HL-60 (cell line): ENCODE measurements at regions not wholly inside any gene's neighbourhood (a gene's known extent, or its start where the extent isn't known, plus 50 kb on each side); places are given as distances from the start of the nearest gene placed in this dataset.

ENCODE experiments used
- DNase-seq, 2 experiments: peaks; one replicate each; pipeline ENCODE4 v3.0.0-alpha.2; 2010 to 2020; ENCODE audit warnings: low read depth in 1 of 2, low spot score in 1 of 2
- H3K27ac ChIP-seq: fragments of 250-450 bp; sonication (Bioruptor Pico); replicated peaks from 2 replicates; pipeline ENCODE4 v1.5.1; 2020; ENCODE audit warnings: mild to moderate bottlenecking, moderate library complexity
- H3K27me3 ChIP-seq: fragments of 250-450 bp; sonication (Bioruptor Pico); 2 replicates; pipeline ENCODE4 v1.5.1; 2021; ENCODE audit warnings: mild to moderate bottlenecking, moderate library complexity; ENCODE audit not compliant: insufficient read depth, poor library complexity, severe bottlenecking
- H3K4me3 ChIP-seq: replicated peaks from 2 replicates; pipeline ENCODE4 v1.5.1; 2011; ENCODE audit warnings: mild to moderate bottlenecking, control low read depth, low read length; ENCODE audit not compliant: insufficient read depth
- GABPA ChIP-seq: IDR thresholded peaks from 2 replicates; pipeline ENCODE4 v1.6.1; 2012; ENCODE audit warnings: low read depth
- POLR2AphosphoS5 ChIP-seq: IDR thresholded peaks from 2 replicates; pipeline ENCODE4 v1.6.1; 2012; ENCODE audit warnings: low read depth
- REST ChIP-seq: IDR thresholded peaks from 2 replicates; pipeline ENCODE4 v1.6.1; 2012; ENCODE audit warnings: low read depth; ENCODE audit not compliant: insufficient replicate concordance
- SPI1 ChIP-seq: IDR thresholded peaks from 2 replicates; pipeline ENCODE4 v1.6.1; 2012; ENCODE audit warnings: low read depth, mild to moderate bottlenecking, borderline replicate concordance
- TF ChIP-seq, protein P1 (sequence below): IDR thresholded peaks from one replicate; pipeline ENCODE4 v1.5.1; 2011; ENCODE audit warnings: low read length, control low read depth, inconsistent platforms; ENCODE audit not compliant: insufficient read depth

DNA sequence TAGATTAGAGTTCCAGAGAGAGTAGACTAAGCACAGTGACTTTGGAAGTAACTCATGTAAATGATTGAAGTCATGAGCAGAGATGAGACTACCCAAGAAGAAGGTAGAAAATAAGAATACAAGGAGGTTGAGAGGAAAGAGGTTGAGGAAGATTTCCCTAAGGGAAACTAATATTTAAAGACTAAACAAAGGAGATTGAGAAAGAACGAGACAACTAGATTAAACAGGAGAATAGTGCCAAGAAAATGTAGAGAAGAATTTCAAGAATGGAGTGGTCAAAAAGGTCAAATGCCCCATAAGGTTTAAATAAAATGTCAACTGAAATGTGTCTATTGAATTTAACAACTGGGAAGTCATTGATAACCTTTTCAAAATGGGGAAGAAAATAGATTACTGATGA lies 59.0 kb downstream of the RPS29 start:
- no peak overlapping the region for H3K4me3 ChIP-seq
- no peak for DNase-seq
- no peak for TF ChIP-seq SPI1
- no peak for TF ChIP-seq GABPA
- no peak for TF ChIP-seq REST
- no peak for TF ChIP-seq POLR2AphosphoS5
- TF ChIP-seq, protein P1, sequence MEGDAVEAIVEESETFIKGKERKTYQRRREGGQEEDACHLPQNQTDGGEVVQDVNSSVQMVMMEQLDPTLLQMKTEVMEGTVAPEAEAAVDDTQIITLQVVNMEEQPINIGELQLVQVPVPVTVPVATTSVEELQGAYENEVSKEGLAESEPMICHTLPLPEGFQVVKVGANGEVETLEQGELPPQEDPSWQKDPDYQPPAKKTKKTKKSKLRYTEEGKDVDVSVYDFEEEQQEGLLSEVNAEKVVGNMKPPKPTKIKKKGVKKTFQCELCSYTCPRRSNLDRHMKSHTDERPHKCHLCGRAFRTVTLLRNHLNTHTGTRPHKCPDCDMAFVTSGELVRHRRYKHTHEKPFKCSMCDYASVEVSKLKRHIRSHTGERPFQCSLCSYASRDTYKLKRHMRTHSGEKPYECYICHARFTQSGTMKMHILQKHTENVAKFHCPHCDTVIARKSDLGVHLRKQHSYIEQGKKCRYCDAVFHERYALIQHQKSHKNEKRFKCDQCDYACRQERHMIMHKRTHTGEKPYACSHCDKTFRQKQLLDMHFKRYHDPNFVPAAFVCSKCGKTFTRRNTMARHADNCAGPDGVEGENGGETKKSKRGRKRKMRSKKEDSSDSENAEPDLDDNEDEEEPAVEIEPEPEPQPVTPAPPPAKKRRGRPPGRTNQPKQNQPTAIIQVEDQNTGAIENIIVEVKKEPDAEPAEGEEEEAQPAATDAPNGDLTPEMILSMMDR: no peak
- H3K27ac ChIP-seq: no peak overlapping the region
- H3K27me3 ChIP-seq: no peaks in the 10 kb centered on the region

DNA sequence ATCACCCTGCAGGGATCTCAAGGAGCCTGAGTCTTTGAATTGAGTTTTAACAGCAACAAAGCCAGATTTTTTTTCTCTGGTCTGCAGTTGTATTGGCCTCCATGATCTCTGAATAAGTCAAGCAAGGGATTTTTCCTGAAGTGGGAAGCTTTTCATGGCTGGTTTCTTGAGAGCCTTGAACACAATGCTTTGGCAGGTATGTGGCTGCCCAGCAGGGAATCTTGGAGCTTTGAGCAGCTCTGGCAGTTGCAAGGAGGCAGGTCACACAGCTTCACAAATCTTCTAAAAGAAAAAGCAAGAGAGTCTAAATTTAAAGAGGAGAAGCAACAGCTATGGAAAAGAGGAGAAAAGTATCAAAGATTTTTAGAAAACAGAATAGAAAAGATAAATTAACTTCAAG lies 60.1 kb downstream of the RPS29 start:
- Histone ChIP-seq H3K27ac (no peak overlapping the region), H3K27me3 (no peaks in the 10 kb centered on the region), H3K4me3 (no peak overlapping the region)
- DNase-seq: no peak
- TF ChIP-seq SPI1 (no peak), REST (no peak), POLR2AphosphoS5 (no peak), GABPA (no peak)
- TF ChIP-seq, protein P1: no peak

GRCh38 chr14:49516286-49516685 lies 69.9 kb downstream of the RPS29 start:
- DNase-seq: no peak
- no peak overlapping the region for H3K27ac ChIP-seq
- H3K27me3 ChIP-seq: no peaks in the 10 kb centered on the region
- no peak overlapping the region for H3K4me3 ChIP-seq
- TF ChIP-seq, protein P1: no peak
- TF ChIP-seq SPI1 (no peak), GABPA (no peak), REST (no peak), POLR2AphosphoS5 (no peak)
